Naive thymus-derived CD4-positive, alpha-beta T cell (primary cell): ENCODE measurements at regions not wholly inside any gene's neighbourhood (a gene's known extent, or its start where the extent isn't known, plus 50 kb on each side); places are given as distances from the start of the nearest gene placed in this dataset.

ENCODE experiments used
- ATAC-seq: fragments of 150-1000 bp; cut with Tn5 transposase; 2 replicates; pipeline ENCODE4 v1.10.0; 2021; ENCODE audit warnings: mild to moderate bottlenecking, moderate library complexity
- CTCF ChIA-PET: fragments of 350-600 bp; sonication (Branson Sonifier 250); formaldehyde crosslinking; loops from one replicate; lab custom pipeline; 2021; ENCODE audit warnings: antibody characterized with exemption; lab: Charles Lee
- POLR2A ChIA-PET: fragments of 350-600 bp; sonication (Branson Sonifier 250); formaldehyde crosslinking; loops from one replicate; lab custom pipeline; 2021; ENCODE audit warnings: antibody characterized with exemption, inconsistent platforms; lab: Charles Lee
- DNase-seq, 9 donors: peaks; one replicate each; pipeline versions ENCODE4 v3.0.0 to v3.0.0-alpha.2; 2020 to 2022; ENCODE audit warnings: mixed read lengths in 1 of 9
- H3K27ac ChIP-seq: one replicate; pipeline ENCODE4 v1.7.0; 2013; ENCODE audit warnings: mild to moderate bottlenecking, low read depth, low read length, moderate library complexity
- H3K27me3 ChIP-seq, 2 donors: one replicate each; pipeline ENCODE4 v1.7.0; 2013; ENCODE audit warnings: low read length in 2 of 2, mild to moderate bottlenecking in 2 of 2, moderate library complexity in 2 of 2; ENCODE audit not compliant: control insufficient read depth in 2 of 2, insufficient read depth in 2 of 2
- H3K36me3 ChIP-seq, 3 experiments: 1 replicate in 2 of 3; 2 replicates in 1 of 3; pipeline ENCODE4 v1.7.0; 2013; ENCODE audit warnings: low read length in 3 of 3, mild to moderate bottlenecking in 3 of 3, moderate library complexity in 1 of 3; ENCODE audit not compliant: insufficient read depth in 3 of 3, control insufficient read depth in 2 of 3
- H3K4me1 ChIP-seq, 2 donors: one replicate each; pipeline ENCODE4 v1.7.0; 2013; ENCODE audit warnings: low read length in 2 of 2, mild to moderate bottlenecking in 2 of 2, moderate library complexity in 1 of 2; ENCODE audit not compliant: control insufficient read depth in 2 of 2, insufficient read depth in 2 of 2
- H3K4me3 ChIP-seq: 2 replicates; pipeline ENCODE4 v1.7.0; 2013; ENCODE audit warnings: mild to moderate bottlenecking, low read length
- H3K9me3 ChIP-seq, 3 experiments: 1 replicate in 2 of 3; 2 replicates in 1 of 3; pipeline ENCODE4 v1.7.0; 2013; ENCODE audit warnings: low read length in 3 of 3; ENCODE audit not compliant: control insufficient read depth in 2 of 3
- H3K27ac Mint-ChIP-seq, 9 donors: one replicate each; pipeline ENCODE4 v1.8.0; 2020 to 2022; ENCODE audit warnings: mixed read lengths in 9 of 9, mild to moderate bottlenecking in 8 of 9, moderate library complexity in 5 of 9, inconsistent platforms in 2 of 9
- H3K27me3 Mint-ChIP-seq, 5 donors: one replicate each; pipeline ENCODE4 v1.8.0; 2021 to 2022; ENCODE audit warnings: mixed read lengths in 5 of 5, mild to moderate bottlenecking in 1 of 5
- H3K36me3 Mint-ChIP-seq, 5 donors: one replicate each; pipeline ENCODE4 v1.8.0; 2020 to 2022; ENCODE audit warnings: mixed read lengths in 5 of 5, mild to moderate bottlenecking in 3 of 5, inconsistent platforms in 1 of 5
- H3K4me1 Mint-ChIP-seq, 7 donors: one replicate each; pipeline ENCODE4 v1.8.0; 2020 to 2022; ENCODE audit warnings: mixed read lengths in 7 of 7, mild to moderate bottlenecking in 3 of 7, inconsistent platforms in 1 of 7
- H3K4me3 Mint-ChIP-seq, 10 donors: one replicate each; pipeline ENCODE4 v1.8.0; 2020 to 2022; ENCODE audit warnings: mild to moderate bottlenecking in 10 of 10, mixed read lengths in 10 of 10, moderate library complexity in 6 of 10, inconsistent platforms in 2 of 10
- H3K9me3 Mint-ChIP-seq, 11 donors: one replicate each; pipeline ENCODE4 v1.8.0; 2020 to 2022; ENCODE audit warnings: mixed read lengths in 11 of 11, mild to moderate bottlenecking in 4 of 11, inconsistent platforms in 1 of 11, moderate library complexity in 1 of 11
- intact Hi-C, 2 donors: fragments of 100-400 bp; cut with micrococcal nuclease; formaldehyde crosslinking; loops; one replicate each; pipeline ENCODE4 v1.15.1; 2023

DNA sequence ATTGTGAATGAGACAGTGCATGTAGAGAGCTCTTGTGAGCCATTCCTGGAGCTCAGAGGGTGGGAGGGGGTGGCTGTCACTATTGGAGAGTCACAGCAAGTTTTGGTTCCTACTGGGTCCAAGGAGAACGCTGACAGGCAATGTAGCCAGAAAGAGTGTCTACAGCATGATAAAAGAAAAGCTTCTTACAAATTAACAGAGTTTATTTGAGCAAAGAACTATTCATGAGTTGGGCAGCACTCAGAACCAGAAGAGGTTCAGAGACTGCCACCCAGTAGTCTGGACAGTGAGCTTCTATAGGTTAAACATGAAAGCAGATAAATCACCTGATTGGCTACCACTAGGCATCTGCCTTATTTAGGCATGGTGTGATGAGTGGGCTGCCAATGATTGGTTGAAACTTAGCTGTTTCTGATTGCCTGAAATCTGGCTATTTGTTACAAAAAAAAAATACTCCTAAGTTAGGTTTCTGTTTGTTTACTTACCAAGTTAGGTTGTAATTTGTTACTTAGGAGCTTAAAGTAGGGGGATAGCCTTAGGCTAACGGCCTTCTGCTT is 473.4 kb downstream of the PREX1 start:
- no peaks in the 10 kb centered on the region for H3K36me3 ChIP-seq
- intact Hi-C loops, result no loop called here
- Mint-ChIP-seq H3K4me3 (no peak overlapping the region), H3K27me3 (peaks cover 4 to 28% (median 17%) of the 10 kb centered on the region in 5 donors), H3K27ac (no peak overlapping the region), H3K4me1 (peaks cover 0 to 4% (median 0%) of the 10 kb centered on the region in 7 donors), H3K36me3 (no peaks in the 10 kb centered on the region), H3K9me3 (peaks cover 0 to 14% (median 7%) of the 10 kb centered on the region in 11 donors)
- no peak overlapping the region for H3K4me3 ChIP-seq
- DNase-seq, result no peak
- ChIA-PET POLR2A (no interaction called here), CTCF (no interaction called here)
- H3K27me3 ChIP-seq, result no peaks in the 10 kb centered on the region
- no peak for ATAC-seq
- H3K4me1 ChIP-seq, result no peaks in the 10 kb centered on the region
- no peak overlapping the region for H3K27ac ChIP-seq
- no peaks in the 10 kb centered on the region for H3K9me3 ChIP-seq

GRCh38 chr20:48352628-48353027 is 475.2 kb downstream of the PREX1 start:
- H3K27me3 ChIP-seq, result no peaks in the 10 kb centered on the region
- no peak overlapping the region for H3K4me3 Mint-ChIP-seq
- no peaks in the 10 kb centered on the region for H3K4me1 ChIP-seq
- peaks cover 0 to 15% (median 7%) of the 10 kb centered on the region in 11 donors for H3K9me3 Mint-ChIP-seq
- ChIA-PET CTCF (no interaction called here), POLR2A (no interaction called here)
- ATAC-seq (no peak), DNase-seq (no peak)
- peaks cover 0 to 4% (median 0%) of the 10 kb centered on the region in 7 donors for H3K4me1 Mint-ChIP-seq
- intact Hi-C loops, result no loop called here
- H3K27ac Mint-ChIP-seq, result no peak overlapping the region
- no peak overlapping the region for H3K4me3 ChIP-seq
- no peaks in the 10 kb centered on the region for H3K9me3 ChIP-seq
- H3K27ac ChIP-seq, result no peak overlapping the region
- peaks cover 4 to 28% (median 13%) of the 10 kb centered on the region in 5 donors for H3K27me3 Mint-ChIP-seq
- no peaks in the 10 kb centered on the region for H3K36me3 ChIP-seq
- H3K36me3 Mint-ChIP-seq, result no peaks in the 10 kb centered on the region

DNA sequence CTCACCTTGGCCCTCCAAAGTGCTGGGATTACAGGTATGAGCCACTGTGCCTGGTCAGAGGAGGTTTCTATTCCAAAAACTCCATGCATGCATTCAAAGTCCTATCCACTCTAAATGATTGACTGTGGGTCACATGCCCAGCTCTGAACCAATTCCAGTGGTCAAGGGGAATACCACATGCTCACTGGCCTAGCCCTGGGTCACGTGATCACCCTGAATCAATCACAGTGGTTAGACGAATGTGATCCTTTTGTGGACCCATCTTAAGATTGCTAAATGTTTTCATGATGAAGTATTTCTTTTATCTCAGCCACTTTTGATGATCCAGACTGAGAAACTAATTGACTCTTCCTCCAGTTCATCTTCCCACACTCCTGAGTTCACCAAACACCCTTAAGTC is 475.8 kb downstream of the PREX1 start:
- no peak for ATAC-seq
- peaks cover 0 to 16% (median 7%) of the 10 kb centered on the region in 11 donors for H3K9me3 Mint-ChIP-seq
- POLR2A ChIA-PET, result no interaction called here
- CTCF ChIA-PET, result no interaction called here
- Histone ChIP-seq H3K27ac (no peak overlapping the region), H3K9me3 (no peaks in the 10 kb centered on the region), H3K36me3 (no peaks in the 10 kb centered on the region), H3K4me3 (no peak overlapping the region), H3K4me1 (no peaks in the 10 kb centered on the region), H3K27me3 (no peaks in the 10 kb centered on the region)
- H3K4me3 Mint-ChIP-seq, result no peak overlapping the region
- peaks cover 4 to 27% (median 16%) of the 10 kb centered on the region in 5 donors for H3K27me3 Mint-ChIP-seq
- H3K36me3 Mint-ChIP-seq, result no peaks in the 10 kb centered on the region
- peaks cover 0 to 4% (median 0%) of the 10 kb centered on the region in 7 donors for H3K4me1 Mint-ChIP-seq
- intact Hi-C loops, result no loop called here
- no peak overlapping the region for H3K27ac Mint-ChIP-seq
- no peak for DNase-seq

GRCh38 chr20:48350313-48350988 is 477.3 kb downstream of the PREX1 start:
- Mint-ChIP-seq H3K27me3 (peaks cover 6 to 26% (median 16%) of the 10 kb centered on the region in 5 donors), H3K4me3 (no peak overlapping the region)
- ATAC-seq, result no peak

GRCh38 chr20:48349656-48350055 is 478.1 kb downstream of the PREX1 start:
- Mint-ChIP-seq H3K4me1 (peaks cover 0 to 5% (median 0%) of the 10 kb centered on the region in 7 donors), H3K36me3 (no peaks in the 10 kb centered on the region), H3K27ac (no peak overlapping the region), H3K9me3 (peaks cover 0 to 18% (median 7%) of the 10 kb centered on the region in 11 donors), H3K27me3 (peaks cover 4 to 26% (median 13%) of the 10 kb centered on the region in 5 donors), H3K4me3 (no peak overlapping the region)
- intact Hi-C loops, result no loop called here
- H3K4me1 ChIP-seq, result no peaks in the 10 kb centered on the region
- ATAC-seq (no peak), DNase-seq (no peak)
- no peak overlapping the region for H3K4me3 ChIP-seq
- POLR2A ChIA-PET, result no interaction called here
- no peak overlapping the region for H3K27ac ChIP-seq
- H3K9me3 ChIP-seq, result no peaks in the 10 kb centered on the region
- H3K27me3 ChIP-seq, result no peaks in the 10 kb centered on the region
- no peaks in the 10 kb centered on the region for H3K36me3 ChIP-seq
- CTCF ChIA-PET, result no interaction called here

More at GRCh38 chr20:48350313-48350988, 477.3 kb downstream of the PREX1 start:
- DNase-seq, result no peak
- H3K9me3 Mint-ChIP-seq, result peaks cover 0 to 18% (median 7%) of the 10 kb centered on the region in 11 donors
- CTCF ChIA-PET, result no interaction called here
- intact Hi-C loops, result no loop called here
- H3K27ac ChIP-seq, result no peak overlapping the region
- H3K9me3 ChIP-seq, result no peaks in the 10 kb centered on the region
- H3K27ac Mint-ChIP-seq, result no peak overlapping the region
- H3K36me3 ChIP-seq, result no peaks in the 10 kb centered on the region
- peaks cover 0 to 5% (median 0%) of the 10 kb centered on the region in 7 donors for H3K4me1 Mint-ChIP-seq
- no peaks in the 10 kb centered on the region for H3K4me1 ChIP-seq
- H3K27me3 ChIP-seq, result no peaks in the 10 kb centered on the region
- POLR2A ChIA-PET, result no interaction called here
- no peaks in the 10 kb centered on the region for H3K36me3 Mint-ChIP-seq
- no peak overlapping the region for H3K4me3 ChIP-seq

DNA sequence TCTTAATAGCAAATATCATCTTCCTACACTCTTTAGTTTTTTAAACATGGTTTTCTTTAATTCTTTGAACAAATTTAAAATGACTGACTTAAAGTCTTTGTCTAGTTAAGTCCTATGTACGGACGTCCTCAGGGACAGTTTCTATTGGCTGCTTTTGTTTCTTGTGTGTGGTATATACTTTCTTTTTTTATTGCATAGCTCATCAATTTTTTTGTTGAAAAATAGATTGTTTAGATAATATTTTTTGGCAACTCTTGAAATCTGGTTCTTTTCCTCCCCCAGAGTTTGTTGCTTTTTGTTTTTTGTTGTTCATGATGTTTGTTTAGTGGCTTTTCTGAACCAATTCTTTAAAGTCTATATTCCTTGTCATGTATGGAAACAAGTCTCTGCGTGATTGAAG is 479.8 kb downstream of the PREX1 start:
- peaks cover 4 to 21% (median 13%) of the 10 kb centered on the region in 5 donors for H3K27me3 Mint-ChIP-seq
- no peaks in the 10 kb centered on the region for H3K36me3 Mint-ChIP-seq
- no peak for DNase-seq
- no peak overlapping the region for H3K27ac Mint-ChIP-seq
- no peak overlapping the region for H3K4me3 Mint-ChIP-seq
- H3K9me3 Mint-ChIP-seq, result peaks cover 0 to 11% (median 0%) of the 10 kb centered on the region in 11 donors
- CTCF ChIA-PET, result no interaction called here
- Histone ChIP-seq H3K36me3 (no peaks in the 10 kb centered on the region), H3K4me3 (no peak overlapping the region), H3K27ac (no peak overlapping the region), H3K27me3 (no peaks in the 10 kb centered on the region), H3K9me3 (no peaks in the 10 kb centered on the region), H3K4me1 (no peaks in the 10 kb centered on the region)
- POLR2A ChIA-PET, result no interaction called here
- no peak for ATAC-seq
- intact Hi-C loops, result no loop called here
- H3K4me1 Mint-ChIP-seq, result peaks cover 0 to 5% (median 0%) of the 10 kb centered on the region in 7 donors
